Type B pancreatic cell (in vitro differentiated cells): ENCODE measurements at regions not wholly inside any gene's neighbourhood (a gene's known extent, or its start where the extent isn't known, plus 50 kb on each side); places are given as distances from the start of the nearest gene placed in this dataset.

Experiments
- DNase-seq: peaks from one replicate; pipeline ENCODE4 v3.0.0; 2021; ENCODE audit warnings: mixed read lengths; ENCODE audit not compliant: unreplicated experiment; ENCODE audit errors: extremely low spot score
- H3K27ac Mint-ChIP-seq: 2 replicates; pipeline ENCODE4 v1.8.0; 2021; ENCODE audit warnings: mild to moderate bottlenecking, mixed read lengths
- H3K27me3 Mint-ChIP-seq: 2 replicates; pipeline ENCODE4 v1.8.0; 2021; ENCODE audit warnings: mixed read lengths
- H3K36me3 Mint-ChIP-seq: 2 replicates; pipeline ENCODE4 v1.8.0; 2021; ENCODE audit warnings: mixed read lengths
- H3K4me1 Mint-ChIP-seq: one replicate; pipeline ENCODE4 v1.8.0; 2021; ENCODE audit warnings: mixed read lengths; ENCODE audit not compliant: unreplicated experiment
- H3K4me3 Mint-ChIP-seq: 2 replicates; pipeline ENCODE4 v1.8.0; 2021; ENCODE audit warnings: mild to moderate bottlenecking, mixed read lengths
- H3K9me3 Mint-ChIP-seq: 2 replicates; pipeline ENCODE4 v1.8.0; 2021; ENCODE audit warnings: mixed read lengths
- CTCF ChIP-seq: fragments of 200-600 bp; sonication (generic); conservative IDR thresholded peaks from 2 replicates; pipeline ENCODE4 v1.5.0; 2021; ENCODE audit warnings: antibody characterized with exemption, mild to moderate bottlenecking

DNA sequence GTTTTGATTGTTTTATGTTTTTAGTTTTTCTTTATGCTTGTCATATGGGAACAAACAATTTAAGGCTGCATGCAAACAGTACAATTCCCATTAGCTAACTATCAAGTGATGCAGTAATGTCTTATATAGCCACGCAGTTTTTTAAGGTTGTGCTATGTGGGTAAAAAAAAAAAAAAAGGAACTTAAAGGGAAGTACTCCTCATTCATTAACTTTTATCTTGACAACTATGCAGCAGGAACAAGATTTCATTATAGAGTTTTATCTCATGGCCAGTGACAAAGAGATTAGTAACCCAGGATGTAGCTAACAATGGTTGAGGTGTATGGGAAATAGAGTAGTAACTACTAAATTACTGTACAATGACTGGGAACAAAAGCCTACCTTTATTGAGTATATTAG is 1008.2 kb upstream of the CDH9 start:
- no peak for DNase-seq
- H3K27ac Mint-ChIP-seq = no peak overlapping the region
- no peaks in the 10 kb centered on the region for H3K36me3 Mint-ChIP-seq
- H3K4me1 Mint-ChIP-seq = no peaks in the 10 kb centered on the region
- no peaks in the 10 kb centered on the region for H3K9me3 Mint-ChIP-seq
- no peak overlapping the region for H3K4me3 Mint-ChIP-seq
- no peak for TF ChIP-seq CTCF
- no peaks in the 10 kb centered on the region for H3K27me3 Mint-ChIP-seq

DNA sequence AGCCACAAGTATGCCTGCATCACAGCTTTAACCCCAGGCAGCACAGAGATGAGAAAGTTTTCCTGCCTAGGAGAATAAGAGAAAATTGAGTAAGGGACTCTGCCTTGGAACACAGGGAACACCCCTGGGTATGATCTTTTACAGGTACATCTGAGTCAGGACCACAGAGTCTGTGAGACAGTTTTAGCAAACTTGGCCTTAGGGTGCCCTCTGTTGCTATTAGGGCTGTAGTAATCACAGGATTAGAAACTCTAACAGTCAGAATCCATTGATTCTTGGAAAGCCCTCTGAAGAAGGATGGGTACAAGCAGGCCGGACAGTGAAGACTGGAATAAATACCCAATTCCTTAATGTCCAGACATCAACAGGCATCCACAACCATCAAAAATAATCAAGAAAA is 989.5 kb upstream of the CDH9 start:
- Mint-ChIP-seq H3K36me3 (no peaks in the 10 kb centered on the region), H3K4me1 (no peaks in the 10 kb centered on the region), H3K27ac (no peak overlapping the region), H3K4me3 (no peak overlapping the region), H3K27me3 (no peaks in the 10 kb centered on the region), H3K9me3 (peaks cover 8% of the 10 kb centered on the region)
- DNase-seq = no peak
- no peak for TF ChIP-seq CTCF

- no peak overlapping the region for H3K4me3 Mint-ChIP-seq
- no peak for TF ChIP-seq CTCF
- DNase-seq = no peak
- H3K4me1 Mint-ChIP-seq = no peaks in the 10 kb centered on the region
- H3K27me3 Mint-ChIP-seq = no peaks in the 10 kb centered on the region
- H3K9me3 Mint-ChIP-seq = peaks cover 18% of the 10 kb centered on the region
- no peaks in the 10 kb centered on the region for H3K36me3 Mint-ChIP-seq
- no peak overlapping the region for H3K27ac Mint-ChIP-seq
Measured at GRCh38 chr5:28017178-28017577, 978.8 kb upstream of the CDH9 start.

DNA sequence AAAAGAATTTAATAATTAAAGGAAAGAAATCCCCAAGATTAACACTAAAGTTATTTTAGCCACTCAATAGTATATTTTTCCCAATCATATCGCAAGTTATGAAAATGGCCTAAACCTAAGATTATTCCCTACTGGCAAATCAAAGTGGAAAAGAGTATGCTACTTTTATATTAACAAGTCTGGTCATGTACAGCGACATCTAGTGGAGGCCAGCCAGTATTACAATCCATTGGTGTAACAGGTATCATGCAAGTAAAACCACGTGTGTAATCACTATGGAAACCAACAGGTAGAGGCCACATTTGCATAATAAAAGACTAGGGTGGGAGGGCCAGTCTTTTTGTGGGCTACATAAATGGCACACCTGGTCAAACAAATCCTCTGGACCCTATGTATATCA is 976.4 kb upstream of the CDH9 start:
- Mint-ChIP-seq H3K4me3 (no peak overlapping the region), H3K4me1 (no peaks in the 10 kb centered on the region), H3K9me3 (peaks cover 18% of the 10 kb centered on the region), H3K27ac (no peak overlapping the region), H3K36me3 (no peaks in the 10 kb centered on the region), H3K27me3 (no peaks in the 10 kb centered on the region)
- TF ChIP-seq CTCF = peak; percentile 63
- DNase-seq = no peak

DNA sequence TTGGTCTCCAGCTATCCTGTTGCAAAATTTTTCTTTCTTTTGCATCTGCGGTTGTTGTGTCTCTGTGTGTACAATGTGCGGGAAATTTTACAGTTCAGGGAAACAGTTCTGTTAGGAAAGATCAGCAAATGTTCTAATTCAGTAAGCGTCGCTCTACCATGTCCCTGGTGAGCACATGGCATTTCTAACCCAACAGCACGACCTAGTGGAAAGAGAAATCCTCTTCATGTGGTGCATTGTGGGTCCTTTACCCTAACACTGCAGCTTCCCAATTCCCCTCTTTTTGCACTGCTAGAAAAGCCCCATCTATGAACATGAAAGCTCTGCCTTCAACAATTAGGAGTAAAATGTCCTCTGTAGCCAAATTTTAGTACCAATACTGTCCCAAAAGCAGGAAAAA is 974.2 kb upstream of the CDH9 start:
- Mint-ChIP-seq H3K9me3 (peaks cover 18% of the 10 kb centered on the region), H3K4me3 (no peak overlapping the region), H3K36me3 (no peaks in the 10 kb centered on the region), H3K27me3 (no peaks in the 10 kb centered on the region), H3K27ac (no peak overlapping the region), H3K4me1 (no peaks in the 10 kb centered on the region)
- TF ChIP-seq CTCF = no peak
- DNase-seq = no peak

- Mint-ChIP-seq H3K36me3 (no peaks in the 10 kb centered on the region), H3K9me3 (peaks cover 12% of the 10 kb centered on the region)
- no peak for TF ChIP-seq CTCF
Measured at GRCh38 chr5:28009576-28009975, 971.2 kb upstream of the CDH9 start.

More at GRCh38 chr5:28009576-28009975, 971.2 kb upstream of the CDH9 start:
- Mint-ChIP-seq H3K4me1 (no peaks in the 10 kb centered on the region), H3K4me3 (no peak overlapping the region), H3K27ac (no peak overlapping the region), H3K27me3 (no peaks in the 10 kb centered on the region)
- DNase-seq = no peak
